SIG-M5 (cell line): ENCODE measurements at regions not wholly inside any gene's neighbourhood (a gene's known extent, or its start where the extent isn't known, plus 50 kb on each side); places are given as distances from the start of the nearest gene placed in this dataset.
"Not testable (repeated sequence)": the region's sequence is repeated elsewhere in the genome, so short reads cannot be mapped to it uniquely, and the experiment has no call there.

Source experiments
- DNase-seq: peaks from one replicate; lab custom pipeline; 2025; lab: John Stamatoyannopoulos, UW

- DNase-seq = not testable (repeated sequence)
Measured at GRCh38 chr1:109857702-109858101, 52.9 kb upstream of the CSF1 start.

DNA sequence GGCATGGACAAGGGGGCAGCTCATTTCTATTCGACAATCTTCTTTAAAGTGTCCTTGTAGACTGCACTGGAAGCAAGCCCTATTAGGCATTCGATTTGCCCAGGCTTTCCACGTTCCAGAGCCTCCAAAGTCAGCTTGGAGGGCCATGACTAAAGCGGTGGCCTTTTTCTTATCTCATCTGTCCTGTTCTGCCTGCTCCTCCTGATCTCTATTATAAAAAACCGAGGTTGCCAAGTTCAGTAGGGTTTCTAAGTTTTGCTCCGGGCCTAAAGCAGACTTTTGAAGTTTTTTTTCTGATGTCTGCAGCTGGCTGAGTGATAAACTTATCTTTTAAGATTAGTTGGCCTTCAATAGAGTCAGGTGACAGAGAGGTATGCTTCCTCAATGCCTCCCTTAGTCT lies 54.7 kb upstream of the CSF1 start:
- DNase-seq = not testable (repeated sequence)

- DNase-seq = not testable (repeated sequence)
Measured at GRCh38 chr1:109853972-109854371, 56.7 kb upstream of the CSF1 start.

DNA sequence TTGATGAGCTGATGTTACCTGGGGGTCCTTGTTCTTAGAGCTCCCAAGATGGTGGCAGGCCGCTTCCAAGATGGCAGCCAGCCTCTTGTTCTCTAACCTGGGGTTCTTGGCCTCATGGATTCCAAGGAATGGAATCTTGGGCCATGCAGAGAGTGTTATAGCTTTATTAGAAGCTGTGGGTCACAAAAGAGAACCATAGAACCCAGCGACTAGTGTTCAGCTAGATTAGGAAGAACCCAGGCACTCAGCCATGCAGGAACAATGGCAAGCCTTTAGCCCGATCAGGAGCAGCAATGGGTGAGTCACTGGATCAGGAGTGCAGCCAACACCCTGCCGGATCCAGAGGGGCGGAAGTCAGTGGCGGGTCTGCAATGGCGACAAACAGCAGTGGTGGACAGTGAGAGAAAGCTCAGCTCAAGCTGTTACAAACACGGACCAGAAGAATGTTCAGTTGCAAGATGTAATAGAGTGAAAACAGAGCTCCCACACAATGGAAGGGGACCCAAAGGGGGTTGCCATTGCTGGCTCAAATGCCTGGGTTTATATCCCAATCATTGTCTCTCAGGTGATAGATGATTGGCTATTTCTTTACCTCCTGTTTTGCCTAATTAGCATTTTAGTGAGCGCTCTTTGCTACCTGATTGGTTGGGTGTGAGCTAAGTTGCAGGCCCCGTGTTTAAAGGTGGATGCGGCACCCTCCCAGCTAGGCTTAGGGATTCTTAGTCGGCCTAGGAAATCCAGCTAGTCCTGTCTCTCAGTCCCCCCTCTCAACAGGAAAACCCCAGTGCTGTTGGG lies 58.2 kb upstream of the CSF1 start:
- DNase-seq = not testable (repeated sequence)

- DNase-seq = no peak
Measured at GRCh38 chr1:109850827-109851226, 59.8 kb upstream of the CSF1 start.

- DNase-seq = no peak
Measured at GRCh38 chr1:109850194-109850593, 60.5 kb upstream of the CSF1 start.

GRCh38 chr1:109849655-109850054 lies 61.0 kb upstream of the CSF1 start:
- no peak for DNase-seq

DNA sequence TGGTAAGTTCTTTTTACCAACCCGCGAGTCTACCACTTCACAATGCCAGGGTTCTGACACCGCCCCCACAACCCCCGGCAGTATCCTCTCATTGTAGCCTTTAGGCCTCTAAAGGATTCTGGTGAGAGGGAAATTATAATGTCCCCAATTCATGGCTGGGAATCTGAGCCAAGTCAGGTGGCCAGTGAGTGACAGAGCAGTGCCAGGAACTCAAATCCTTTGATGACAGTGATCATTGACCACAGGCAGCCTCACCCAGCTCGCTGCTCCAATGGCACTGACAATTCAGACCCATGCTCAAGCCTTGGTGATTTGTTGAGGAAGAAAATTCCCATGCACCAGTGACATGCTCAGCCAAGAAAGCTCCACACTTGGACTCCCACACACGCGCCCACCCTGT lies 63.4 kb upstream of the CSF1 start:
- no peak for DNase-seq

GRCh38 chr1:109846846-109847245 lies 63.8 kb upstream of the CSF1 start:
- no peak for DNase-seq

GRCh38 chr1:109846162-109846561 lies 64.5 kb upstream of the CSF1 start:
- no peak for DNase-seq

DNA sequence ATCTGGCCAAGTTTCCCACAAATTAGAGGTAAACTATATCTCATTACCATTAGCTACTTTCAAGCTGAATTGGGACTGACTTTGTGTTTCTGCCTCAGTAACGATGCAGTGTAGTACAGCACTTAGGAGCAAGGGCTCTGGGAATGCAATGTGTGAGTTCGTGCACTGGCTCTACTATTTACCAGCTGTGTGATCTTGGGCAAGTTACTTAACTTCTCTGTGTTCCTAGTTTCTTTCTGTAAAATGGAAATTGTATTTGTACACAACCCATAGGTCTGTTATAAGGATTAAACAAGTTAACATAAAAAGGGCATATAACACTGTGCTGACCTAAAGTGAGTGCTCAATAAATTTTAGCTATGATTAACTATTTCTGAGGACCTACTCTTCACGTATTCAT lies 65.0 kb upstream of the CSF1 start:
- DNase-seq = no peak

DNA sequence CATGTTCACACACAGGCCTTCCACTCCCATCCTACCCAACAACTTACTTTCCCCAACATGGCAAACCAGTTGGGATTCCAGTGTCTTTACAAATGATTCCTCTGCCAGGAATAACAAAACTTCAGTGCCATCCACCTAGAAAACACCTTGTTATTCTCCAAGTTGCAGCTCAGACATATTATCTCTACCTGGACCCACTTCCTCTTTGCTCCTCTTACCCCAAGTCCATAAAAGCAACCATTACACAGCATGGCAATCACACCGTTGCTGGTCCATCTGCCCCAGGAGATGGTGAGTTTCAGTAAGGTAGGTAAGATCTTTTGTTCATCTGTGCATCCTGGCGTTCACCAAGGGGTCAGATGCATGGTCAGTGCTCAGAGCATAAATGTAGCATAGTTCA lies 66.0 kb upstream of the CSF1 start:
- DNase-seq = no peak

DNA sequence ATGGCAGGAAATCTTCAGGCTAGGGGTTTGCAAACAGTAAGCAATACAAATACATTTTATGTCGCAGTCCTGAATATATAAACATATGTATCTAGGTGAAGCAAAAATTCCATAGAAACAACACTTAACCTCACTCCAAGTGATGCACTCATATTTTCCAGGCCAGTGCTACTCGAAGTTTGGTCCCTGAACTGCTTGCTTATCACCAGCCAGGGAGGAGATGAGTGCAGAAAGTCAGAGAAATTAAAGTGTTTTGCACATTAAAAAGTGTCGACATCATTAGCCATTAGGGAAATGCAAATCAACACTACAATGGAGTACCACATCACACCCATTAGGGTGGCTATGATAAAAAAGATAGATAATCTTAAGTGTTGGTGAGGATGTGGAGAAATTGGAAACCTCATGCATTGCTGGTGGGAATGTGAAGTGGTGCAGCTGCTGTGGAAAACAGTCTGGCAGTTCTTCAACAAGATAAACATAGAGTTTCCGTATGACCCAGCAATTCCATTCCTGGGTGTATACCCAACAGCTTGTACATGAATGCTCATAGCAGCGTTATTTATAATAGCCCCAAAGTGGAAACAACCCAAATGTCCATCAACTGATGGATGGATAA lies 70.5 kb upstream of the CSF1 start:
- DNase-seq = no peak

GRCh38 chr1:109839276-109839675 lies 71.4 kb upstream of the CSF1 start:
- DNase-seq = not testable (repeated sequence)

GRCh38 chr1:109838838-109839240 lies 71.8 kb upstream of the CSF1 start:
- DNase-seq = no peak

DNA sequence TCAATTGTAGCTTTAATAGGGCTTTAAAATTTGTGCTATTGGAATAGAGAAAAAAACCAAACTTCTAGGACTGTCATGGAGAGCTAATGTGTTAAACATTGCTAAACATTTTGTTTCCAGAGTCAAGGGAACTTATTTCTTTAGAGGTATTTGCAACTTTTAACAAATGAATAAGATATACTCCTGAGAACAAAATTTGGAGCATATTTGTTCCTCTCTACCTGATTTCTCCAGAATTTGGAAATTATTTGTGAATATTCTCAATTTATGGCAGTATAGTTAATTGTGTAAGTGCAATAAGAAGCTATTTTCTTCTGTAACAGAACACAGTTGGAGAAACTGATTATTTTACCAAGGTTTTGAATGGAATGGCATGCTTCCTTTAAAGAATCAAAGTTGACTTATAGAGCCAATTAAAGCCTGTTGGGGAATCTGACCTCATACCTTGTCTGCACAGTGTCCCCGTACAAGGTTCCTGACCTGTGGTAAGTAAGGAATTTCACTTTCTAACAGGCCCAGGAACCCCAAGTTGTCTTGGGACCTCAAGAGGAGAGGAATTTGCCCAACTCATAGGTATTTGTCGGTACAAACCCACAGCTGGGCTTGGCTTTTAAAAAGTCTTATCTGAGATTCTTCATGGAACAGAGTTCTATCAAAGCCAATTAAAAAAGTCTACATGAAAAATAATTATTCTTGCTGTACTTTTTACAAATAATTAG lies 72.6 kb upstream of the CSF1 start:
- DNase-seq = no peak

- not testable (repeated sequence) for DNase-seq
Measured at GRCh38 chr1:109835645-109836044, 71.9 kb upstream of the EPS8L3 start.

- DNase-seq = no peak
Measured at GRCh38 chr1:109834951-109835350, 71.2 kb upstream of the EPS8L3 start.

- DNase-seq = no peak
Measured at GRCh38 chr1:109832945-109833344, 69.2 kb upstream of the EPS8L3 start.

- no peak for DNase-seq
Measured at GRCh38 chr1:109828756-109829505, 65.2 kb upstream of the EPS8L3 start.

GRCh38 chr1:109827986-109828385 lies 64.3 kb upstream of the EPS8L3 start:
- no peak for DNase-seq

- no peak for DNase-seq
Measured at GRCh38 chr1:109827466-109827865, 63.7 kb upstream of the EPS8L3 start.
